ENCODE measurements at regions not wholly inside any gene's neighbourhood (a gene's known extent, or its start where the extent isn't known, plus 50 kb on each side); places are given as distances from the start of the nearest gene placed in this dataset.

DNA sequence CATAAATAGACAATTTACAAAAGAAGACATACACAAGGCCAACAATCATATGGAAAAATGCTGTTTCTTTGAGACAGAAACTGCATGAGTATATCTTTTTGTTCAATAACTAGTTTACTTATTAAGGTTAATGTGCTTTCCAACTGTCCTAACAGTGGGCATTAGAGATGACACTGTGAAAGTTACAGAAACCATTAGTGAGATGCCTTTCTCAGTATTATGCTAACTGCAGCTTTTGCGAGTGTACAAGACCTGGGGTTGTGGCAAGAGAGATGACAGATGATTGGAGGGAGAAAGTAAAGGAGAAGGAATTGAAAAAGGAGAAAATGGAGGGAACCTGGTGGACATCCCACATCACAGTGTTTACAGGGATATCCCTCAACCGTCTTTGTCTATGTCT is 640.5 kb downstream of the ZPLD1 start:
- TF ChIP-seq, protein P1, sequence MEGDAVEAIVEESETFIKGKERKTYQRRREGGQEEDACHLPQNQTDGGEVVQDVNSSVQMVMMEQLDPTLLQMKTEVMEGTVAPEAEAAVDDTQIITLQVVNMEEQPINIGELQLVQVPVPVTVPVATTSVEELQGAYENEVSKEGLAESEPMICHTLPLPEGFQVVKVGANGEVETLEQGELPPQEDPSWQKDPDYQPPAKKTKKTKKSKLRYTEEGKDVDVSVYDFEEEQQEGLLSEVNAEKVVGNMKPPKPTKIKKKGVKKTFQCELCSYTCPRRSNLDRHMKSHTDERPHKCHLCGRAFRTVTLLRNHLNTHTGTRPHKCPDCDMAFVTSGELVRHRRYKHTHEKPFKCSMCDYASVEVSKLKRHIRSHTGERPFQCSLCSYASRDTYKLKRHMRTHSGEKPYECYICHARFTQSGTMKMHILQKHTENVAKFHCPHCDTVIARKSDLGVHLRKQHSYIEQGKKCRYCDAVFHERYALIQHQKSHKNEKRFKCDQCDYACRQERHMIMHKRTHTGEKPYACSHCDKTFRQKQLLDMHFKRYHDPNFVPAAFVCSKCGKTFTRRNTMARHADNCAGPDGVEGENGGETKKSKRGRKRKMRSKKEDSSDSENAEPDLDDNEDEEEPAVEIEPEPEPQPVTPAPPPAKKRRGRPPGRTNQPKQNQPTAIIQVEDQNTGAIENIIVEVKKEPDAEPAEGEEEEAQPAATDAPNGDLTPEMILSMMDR (IDR thresholded peaks at IDR 0.05; ENCODE audit: insufficient read depth, low read length), result no peak
- TF ChIP-seq POLR2AphosphoS5 (IDR thresholded peaks at IDR 0.05; ENCODE audit: low read depth), result no peak
- TF ChIP-seq REST (IDR thresholded peaks at IDR 0.05; ENCODE audit: insufficient replicate concordance, low read depth), result no peak

All from HL-60 (cell line).